GM18951 (cell line): ENCODE measurements at regions not wholly inside any gene's neighbourhood (a gene's known extent, or its start where the extent isn't known, plus 50 kb on each side); places are given as distances from the start of the nearest gene placed in this dataset.
"Not testable (repeated sequence)": the region's sequence is repeated elsewhere in the genome, so short reads cannot be mapped to it uniquely, and the experiment has no call there.

Experiments
- POLR2A ChIP-seq: IDR thresholded peaks from 4 replicates; pipeline ENCODE4 v1.6.1; 2011; ENCODE audit warnings: mild to moderate bottlenecking; ENCODE audit not compliant: insufficient read length, insufficient read depth; ENCODE audit errors: extremely low read depth
- in situ Hi-C: fragments of 300-500 bp; cut with MboI; formaldehyde crosslinking; loops from one replicate; pipeline ENCODE4 v1.12.0; 2022; ENCODE audit warnings: low sequenced_read_pairs, mixed read lengths, inconsistent platforms; ENCODE audit not compliant: unreplicated experiment

- in situ Hi-C loops = no loop called here
- no peak for TF ChIP-seq POLR2A
Observed at GRCh38 chr2:208686665-208687064, 280.1 kb downstream of the PTH2R start.

DNA sequence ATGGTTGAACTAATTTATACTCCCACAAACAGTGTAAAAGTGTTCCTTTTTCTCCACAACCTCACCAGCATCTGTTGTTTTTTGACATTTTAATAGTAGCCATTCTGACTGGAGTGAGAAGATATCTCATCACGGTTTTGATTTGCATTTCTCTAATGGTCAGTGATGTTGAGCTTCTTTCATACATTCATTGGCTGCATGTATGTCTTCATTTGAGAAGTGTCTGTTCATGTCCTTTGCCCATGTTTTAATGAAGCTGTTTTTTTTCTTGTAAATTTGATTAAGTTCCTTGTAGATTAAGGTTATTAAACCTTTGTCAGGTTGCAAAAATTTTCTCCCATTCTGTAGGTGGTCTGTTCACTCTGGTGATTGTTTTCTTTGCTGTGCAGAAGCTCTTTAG is 281.1 kb downstream of the PTH2R start:
- in situ Hi-C loops = not testable (repeated sequence)

DNA sequence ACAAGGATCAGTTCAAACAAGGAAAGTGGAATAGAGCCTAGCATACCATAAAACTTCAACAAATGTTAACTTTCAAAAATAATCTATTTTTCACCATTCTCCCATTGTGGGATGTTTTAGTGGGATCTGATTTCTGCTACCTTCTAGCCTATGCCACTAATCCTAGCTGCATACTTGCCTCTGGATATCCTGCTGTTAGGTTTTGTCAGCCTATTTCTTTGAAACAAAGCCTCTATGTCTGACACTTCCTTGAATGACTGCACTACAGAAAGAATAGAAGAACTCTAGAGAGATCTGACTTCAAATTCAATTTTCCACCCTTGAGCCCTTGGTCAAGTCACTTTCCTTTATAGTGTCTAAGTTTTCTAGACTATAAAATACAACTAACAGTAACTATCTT is 291.5 kb downstream of the PTH2R start:
- no peak for TF ChIP-seq POLR2A
- in situ Hi-C loops = no loop called here

DNA sequence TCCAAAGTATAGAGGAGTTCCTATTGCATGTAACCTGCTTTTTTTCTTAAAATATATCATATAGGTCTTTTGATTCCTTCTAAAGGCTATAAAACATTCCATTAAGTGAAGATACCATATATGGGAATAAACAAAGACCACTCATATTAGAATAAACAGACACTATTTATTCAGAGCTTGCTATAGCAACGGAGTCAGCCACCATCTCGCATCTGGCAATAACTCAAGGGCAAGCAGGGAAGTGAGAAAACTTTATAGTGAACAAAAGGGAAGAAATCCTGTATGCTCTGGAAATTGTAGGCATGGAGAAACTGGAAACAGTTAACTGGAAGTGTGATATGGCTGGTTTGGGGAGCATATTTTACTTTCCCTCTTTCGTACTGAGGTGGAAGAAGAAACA is 301.9 kb downstream of the PTH2R start:
- no peak for TF ChIP-seq POLR2A

GRCh38 chr2:208711598-208711997 is 305.0 kb downstream of the PTH2R start:
- TF ChIP-seq POLR2A = no peak
- in situ Hi-C loops = no loop called here

More for the DNA sequence above, 301.9 kb downstream of the PTH2R start:
- in situ Hi-C loops = no loop called here

GRCh38 chr2:208713066-208713745 is 306.6 kb downstream of the PTH2R start:
- in situ Hi-C loops = no loop called here
- TF ChIP-seq POLR2A = no peak

GRCh38 chr2:208718828-208719227 is 312.2 kb downstream of the PTH2R start:
- no peak for TF ChIP-seq POLR2A
- in situ Hi-C loops = no loop called here

- in situ Hi-C loops = no loop called here
- TF ChIP-seq POLR2A = no peak
Observed at GRCh38 chr2:208722731-208723130, 316.1 kb downstream of the PTH2R start.

- no peak for TF ChIP-seq POLR2A
- in situ Hi-C loops = no loop called here
Observed at GRCh38 chr2:208725280-208725679, 318.7 kb downstream of the PTH2R start.

- in situ Hi-C loops = no loop called here
- TF ChIP-seq POLR2A = no peak
Observed at GRCh38 chr2:208726242-208726641, 319.6 kb downstream of the PTH2R start.

DNA sequence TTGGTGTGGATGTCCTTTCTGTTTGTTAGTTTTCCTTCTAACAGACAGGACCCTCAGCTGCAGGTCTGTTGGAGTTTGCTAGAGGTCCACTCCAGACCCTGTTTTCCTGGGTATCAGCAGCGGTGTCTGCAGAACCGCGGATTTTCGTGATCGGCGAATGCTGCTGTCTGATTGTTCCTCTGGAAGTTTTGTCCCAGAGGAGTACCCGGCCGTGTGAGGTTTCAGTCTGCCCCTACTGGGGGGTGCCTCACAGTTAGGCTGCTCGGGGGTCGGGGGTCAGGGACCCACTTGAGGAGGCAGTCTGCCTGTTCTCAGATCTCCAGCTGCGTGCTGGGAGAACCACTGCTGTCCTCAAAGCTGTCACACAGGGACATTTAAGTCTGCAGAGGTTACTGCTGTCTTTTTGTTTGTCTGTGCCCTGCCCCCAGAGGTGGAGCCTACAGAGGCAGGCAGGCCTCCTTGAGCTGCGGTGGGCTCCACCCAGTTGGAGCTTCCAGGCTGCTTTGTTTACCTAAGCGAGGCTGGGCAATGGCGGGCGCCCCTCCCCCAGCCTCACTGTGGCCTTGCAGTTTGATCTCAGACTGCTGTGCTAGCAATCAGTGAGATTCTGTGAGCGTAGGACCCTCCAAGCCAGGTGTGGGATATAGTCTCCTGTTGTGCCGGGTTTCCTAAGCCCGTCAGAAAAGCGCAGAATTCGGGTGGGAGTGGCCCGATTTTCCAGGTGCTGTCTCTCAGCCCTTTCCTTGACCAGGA is 345.2 kb downstream of the PTH2R start:
- in situ Hi-C loops = not testable (repeated sequence)

- TF ChIP-seq POLR2A = no peak
- in situ Hi-C loops = no loop called here
Observed at GRCh38 chr2:208757364-208757763, 350.8 kb downstream of the PTH2R start.

- in situ Hi-C loops = not testable (repeated sequence)
Observed at GRCh38 chr2:208773074-208773473, 366.5 kb downstream of the PTH2R start.

DNA sequence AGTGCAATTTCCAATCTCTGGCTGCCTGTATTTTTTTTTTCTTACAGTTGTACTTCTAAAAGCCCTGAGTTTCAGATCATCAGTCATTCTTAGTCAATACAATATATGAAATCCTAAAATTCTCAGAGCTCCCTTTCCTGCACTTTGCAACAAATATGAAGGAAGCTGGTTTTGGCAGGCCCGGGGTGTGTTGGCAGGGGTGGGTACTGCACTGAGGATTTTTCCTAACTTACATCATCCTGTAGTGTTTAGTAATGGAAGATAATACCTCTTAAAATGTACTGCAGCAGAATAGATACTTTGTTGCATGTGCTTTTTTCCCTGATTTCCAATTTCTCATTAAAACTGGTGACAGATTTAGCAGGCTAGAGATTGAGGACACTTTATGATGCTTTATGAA is 374.6 kb downstream of the PTH2R start:
- TF ChIP-seq POLR2A = no peak
- in situ Hi-C loops = no loop called here
